H1 (cell line): ENCODE measurements at regions not wholly inside any gene's neighbourhood (a gene's known extent, or its start where the extent isn't known, plus 50 kb on each side); places are given as distances from the start of the nearest gene placed in this dataset.

Experiments
- CTCF ChIA-PET: fragments of 300-600 bp; sonication (Branson Sonifier 250); formaldehyde crosslinking; loops from one replicate; lab custom pipeline; 2021; ENCODE audit not compliant: partially characterized antibody; lab: Charles Lee
- POLR2A ChIA-PET: fragments of 300-600 bp; sonication (Branson Sonifier 250); formaldehyde crosslinking; loops from one replicate; lab custom pipeline; 2021; ENCODE audit warnings: inconsistent platforms; ENCODE audit not compliant: partially characterized antibody; lab: Charles Lee
- DNase-seq, 2 experiments: peaks; one replicate each; pipeline versions ENCODE4 v3.0.0 to v3.0.0-alpha.2; 2010 to 2022; ENCODE audit warnings: low spot score in 2 of 2, low read depth in 1 of 2, mixed read lengths in 1 of 2
- FAIRE-seq: peaks from 2 replicates; lab custom pipeline; 2011; peaks lifted over from hg19 to GRCh38; lab: Jason Lieb, UNC
- H2AFZ ChIP-seq: 2 replicates; pipeline ENCODE4 v1.8.1; 2012; ENCODE audit warnings: low read length, inconsistent platforms
- H2AK5ac ChIP-seq: 2 replicates; pipeline ENCODE4 v1.6.1; 2013; ENCODE audit warnings: low read depth, low read length
- H2BK120ac ChIP-seq: replicated peaks from 2 replicates; pipeline ENCODE3; 2013; ENCODE audit warnings: low read depth, low read length, inconsistent platforms
- H2BK12ac ChIP-seq: 2 replicates; pipeline ENCODE4 v1.6.1; 2013; ENCODE audit warnings: low read depth, low read length
- H2BK15ac ChIP-seq: 2 replicates; pipeline ENCODE4 v1.6.1; 2013; ENCODE audit warnings: low read length
- H2BK20ac ChIP-seq: 2 replicates; pipeline ENCODE4 v1.6.1; 2013; ENCODE audit warnings: low read length
- H2BK5ac ChIP-seq: 2 replicates; pipeline ENCODE4 v1.6.1; 2013; ENCODE audit warnings: low read depth, low read length
- H3K14ac ChIP-seq: 2 replicates; pipeline ENCODE4 v1.6.1; 2013; ENCODE audit warnings: inconsistent platforms; ENCODE audit not compliant: insufficient read length
- H3K18ac ChIP-seq: 2 replicates; pipeline ENCODE4 v1.6.1; 2013; ENCODE audit warnings: low read length; ENCODE audit errors: extremely low read depth
- H3K23ac ChIP-seq: 2 replicates; pipeline ENCODE4 v1.6.1; 2013; ENCODE audit warnings: inconsistent platforms; ENCODE audit not compliant: insufficient read length
- H3K23me2 ChIP-seq: 2 replicates; pipeline ENCODE4 v1.6.1; 2013; ENCODE audit warnings: low read depth, low read length
- H3K27ac ChIP-seq: 2 replicates; pipeline ENCODE4 v1.6.1; 2011; ENCODE audit warnings: low read depth, low read length, inconsistent platforms
- H3K27me3 ChIP-seq, 4 experiments: replicated peaks in 1 of 4; 1 replicate in 1 of 4; 2 replicates in 3 of 4; pipeline versions ENCODE4 v1.6.1 to v1.8.1; 2011 to 2013; ENCODE audit warnings: low read length in 3 of 4, mild to moderate bottlenecking in 3 of 4, inconsistent platforms in 2 of 4, mixed read lengths in 2 of 4, moderate library complexity in 1 of 4; ENCODE audit not compliant: control insufficient read depth in 3 of 4, insufficient read depth in 3 of 4; ENCODE audit errors: extremely low read depth in 1 of 4
- H3K36me3 ChIP-seq, 4 experiments: 2 replicates each; pipeline versions ENCODE4 v1.6.1 to v1.8.1; 2011 to 2013; ENCODE audit warnings: mild to moderate bottlenecking in 4 of 4, low read length in 3 of 4, moderate library complexity in 2 of 4, control low read depth in 1 of 4, inconsistent platforms in 1 of 4; ENCODE audit not compliant: insufficient read depth in 4 of 4, control insufficient read depth in 2 of 4
- H3K4ac ChIP-seq: replicated peaks from 2 replicates; pipeline ENCODE3; 2013; ENCODE audit warnings: low read length, low read depth, mixed read lengths, inconsistent platforms; ENCODE audit not compliant: insufficient read length
- H3K4me1 ChIP-seq, 4 experiments: replicated peaks in 1 of 4; 1 replicate in 1 of 4; 2 replicates in 3 of 4; pipeline versions ENCODE4 v1.6.1 to v1.8.1; 2011 to 2013; ENCODE audit warnings: low read length in 3 of 4, inconsistent platforms in 2 of 4, mixed read lengths in 1 of 4; ENCODE audit not compliant: insufficient read depth in 4 of 4, control insufficient read depth in 3 of 4
- H3K4me2 ChIP-seq, 2 experiments: 2 replicates each; pipeline versions ENCODE4 v1.6.1 to v1.8.1; 2011 to 2013; ENCODE audit warnings: low read depth in 2 of 2, low read length in 2 of 2, control low read depth in 1 of 2, inconsistent platforms in 1 of 2, mild to moderate bottlenecking in 1 of 2; ENCODE audit not compliant: insufficient read depth in 1 of 2
- H3K4me3 ChIP-seq, 4 experiments: fragments of 200-600, 300-600 bp in 1 of 4; sonication (generic), shearing (Covaris generic), sonication (Bioruptor Twin) in 1 of 4; 2 replicates each; pipeline versions ENCODE4 v1.5.1 to v1.8.1; 2011 to 2016; ENCODE audit warnings: low read length in 4 of 4, low read depth in 3 of 4, control low read depth in 2 of 4, inconsistent platforms in 2 of 4, mild to moderate bottlenecking in 2 of 4, mixed read lengths in 1 of 4, moderate library complexity in 1 of 4; ENCODE audit not compliant: insufficient read depth in 2 of 4; ENCODE audit errors: extremely low read depth in 1 of 4
- H3K56ac ChIP-seq: replicated peaks from 2 replicates; pipeline ENCODE3; 2013; ENCODE audit warnings: low read depth, mild to moderate bottlenecking, mixed read lengths, low read length, inconsistent platforms; ENCODE audit not compliant: insufficient read length
- H3K79me1 ChIP-seq: 2 replicates; pipeline ENCODE4 v1.6.1; 2013; ENCODE audit warnings: low read depth, low read length, control low read depth
- H3K79me2 ChIP-seq, 2 experiments: 2 replicates each; pipeline versions ENCODE4 v1.6.1 to v1.8.1; 2012 to 2013; ENCODE audit warnings: low read length in 2 of 2, mild to moderate bottlenecking in 2 of 2, inconsistent platforms in 1 of 2; ENCODE audit not compliant: insufficient read depth in 2 of 2, control insufficient read depth in 1 of 2
- H3K9ac ChIP-seq, 4 experiments: replicated peaks in 1 of 4; 1 replicate in 1 of 4; 2 replicates in 3 of 4; pipeline versions ENCODE4 v1.6.1 to v1.8.1; 2011 to 2013; ENCODE audit warnings: low read depth in 3 of 4, low read length in 3 of 4, control low read depth in 2 of 4, mild to moderate bottlenecking in 2 of 4, moderate library complexity in 2 of 4, inconsistent platforms in 1 of 4; ENCODE audit errors: extremely low read depth in 1 of 4
- H3K9me3 ChIP-seq, 2 experiments: 2 replicates each; pipeline versions ENCODE4 v1.6.1 to v1.8.1; 2012 to 2013; ENCODE audit warnings: mild to moderate bottlenecking in 2 of 2, moderate library complexity in 2 of 2, control low read depth in 1 of 2, inconsistent platforms in 1 of 2, low read depth in 1 of 2, low read length in 1 of 2, mixed read lengths in 1 of 2; ENCODE audit not compliant: insufficient read depth in 2 of 2
- H4K20me1 ChIP-seq, 2 experiments: replicated peaks in 1 of 2; 2 replicates each; pipeline versions ENCODE3 to v1.8.1; 2011 to 2013; ENCODE audit warnings: inconsistent platforms in 2 of 2, low read length in 2 of 2, mild to moderate bottlenecking in 1 of 2; ENCODE audit not compliant: insufficient read depth in 2 of 2, control insufficient read depth in 1 of 2
- H4K5ac ChIP-seq: 2 replicates; pipeline ENCODE4 v1.6.1; 2013; ENCODE audit warnings: low read length, low read depth, mixed read lengths, inconsistent platforms; ENCODE audit not compliant: insufficient read length
- H4K8ac ChIP-seq: 2 replicates; pipeline ENCODE4 v1.8.0; 2013; ENCODE audit warnings: mild to moderate bottlenecking, moderate library complexity, low read length, inconsistent platforms; ENCODE audit not compliant: insufficient read depth; ENCODE audit errors: extremely low read depth
- H4K91ac ChIP-seq: replicated peaks from 2 replicates; pipeline ENCODE3; 2013; ENCODE audit warnings: low read length, mixed read lengths, inconsistent platforms; ENCODE audit not compliant: insufficient read length
- CEBPB ChIP-seq: IDR thresholded peaks from 2 replicates; pipeline ENCODE4 v1.6.1; 2012; ENCODE audit warnings: low read depth, low read length
- ZNF274 ChIP-seq: IDR thresholded peaks from 2 replicates; pipeline ENCODE4 v1.7.0; 2012; ENCODE audit warnings: low read length, borderline replicate concordance; ENCODE audit errors: extremely low read depth
- WGBS, 2 experiments: shearing (Covaris generic) in 1 of 2; methylation state at CpG; one replicate each; pipeline versions ENCODE4 v1.1.6 to v1.1.7; 2013 to 2015; ENCODE audit warnings: low lambda C conversion rate in 2 of 2, mixed read lengths in 2 of 2, inconsistent platforms in 1 of 2, low coverage in 1 of 2, missing lambda C conversion rate in 1 of 2; ENCODE audit not compliant: insufficient replicate concordance in 2 of 2, insufficient coverage in 1 of 2, insufficient read length in 1 of 2; ENCODE audit errors: extremely low coverage in 1 of 2, missing lambda C conversion rate in 1 of 2; 5-methylcytosine and 5-hydroxymethylcytosine counted together

GRCh38 chr13:88183440-88183839, 512.3 kb downstream of the SLITRK5 start:
- Histone ChIP-seq H2BK15ac (no peak overlapping the region), H3K23ac (no peak overlapping the region), H3K4me1 (no peaks in the 10 kb centered on the region), H3K56ac (no peak overlapping the region), H2BK20ac (no peak overlapping the region), H3K4me2 (no peak overlapping the region), H3K9me3 (no peaks in the 10 kb centered on the region), H4K91ac (no peak overlapping the region), H2BK5ac (no peak overlapping the region), H3K36me3 (no peaks in the 10 kb centered on the region), H4K20me1 (no peaks in the 10 kb centered on the region), H3K18ac (no peak overlapping the region), H3K27ac (no peak overlapping the region), H3K4ac (no peak overlapping the region), H3K27me3 (no peaks in the 10 kb centered on the region), H2AK5ac (no peak overlapping the region), H4K8ac (no peak overlapping the region), H3K79me1 (no peaks in the 10 kb centered on the region), H3K79me2 (no peaks in the 10 kb centered on the region), H2AFZ (no peak overlapping the region), H3K23me2 (no peaks in the 10 kb centered on the region), H2BK120ac (no peak overlapping the region), H3K4me3 (no peak overlapping the region), H4K5ac (no peak overlapping the region), H2BK12ac (no peak overlapping the region), H3K14ac (no peak overlapping the region), H3K9ac (no peak overlapping the region)
- ChIA-PET CTCF (no interaction called here), POLR2A (no interaction called here)
- TF ChIP-seq ZNF274, result no peak
- TF ChIP-seq CEBPB, result peak; percentile 67; the same call in 1 of the 2 replicates
- DNase-seq (no peak), FAIRE-seq (no peak)
- WGBS, 2 experiments, result 94% methylated on average over 4 of the region's 4 CpGs; no CpG with 5 or more reads in 1 of the 2 experiments
